GM18505 (cell line): ENCODE measurements at regions not wholly inside any gene's neighbourhood (a gene's known extent, or its start where the extent isn't known, plus 50 kb on each side); places are given as distances from the start of the nearest gene placed in this dataset.
"Not testable (repeated sequence)": the region's sequence is repeated elsewhere in the genome, so short reads cannot be mapped to it uniquely, and the experiment has no call there.

Source experiments
- ATAC-seq: cut with Tn5 transposase; IDR thresholded peaks from one replicate; pipeline ENCODE4 v1.9.1; 2021; ENCODE audit not compliant: unreplicated experiment
- POLR2A ChIP-seq: IDR thresholded peaks from 4 replicates; pipeline ENCODE4 v1.6.1; 2011; ENCODE audit warnings: borderline replicate concordance; ENCODE audit not compliant: insufficient read depth, insufficient read length; ENCODE audit errors: extremely low read depth

DNA sequence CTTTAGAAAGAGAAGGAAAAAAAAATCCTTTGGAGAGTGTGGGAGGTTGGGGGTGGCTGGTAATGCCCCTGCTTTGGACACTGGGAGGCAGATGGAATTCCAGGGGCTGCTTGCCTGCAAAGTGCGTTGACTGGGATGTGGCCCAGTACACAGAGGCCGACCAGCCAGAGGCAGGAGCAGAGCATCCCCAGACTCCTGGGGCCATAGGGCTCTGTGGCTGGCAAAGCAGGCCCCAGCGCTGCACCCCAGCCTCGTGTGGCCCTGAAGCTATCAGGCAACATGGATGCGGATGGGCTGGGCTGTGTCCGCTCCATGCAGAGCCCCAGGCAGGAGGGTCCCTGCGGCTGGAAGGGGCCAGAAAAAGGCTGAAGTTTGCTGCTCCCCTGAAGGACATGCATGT lies 361.6 kb upstream of the FZD8 start:
- no peak for TF ChIP-seq POLR2A
- ATAC-seq, result no peak

DNA sequence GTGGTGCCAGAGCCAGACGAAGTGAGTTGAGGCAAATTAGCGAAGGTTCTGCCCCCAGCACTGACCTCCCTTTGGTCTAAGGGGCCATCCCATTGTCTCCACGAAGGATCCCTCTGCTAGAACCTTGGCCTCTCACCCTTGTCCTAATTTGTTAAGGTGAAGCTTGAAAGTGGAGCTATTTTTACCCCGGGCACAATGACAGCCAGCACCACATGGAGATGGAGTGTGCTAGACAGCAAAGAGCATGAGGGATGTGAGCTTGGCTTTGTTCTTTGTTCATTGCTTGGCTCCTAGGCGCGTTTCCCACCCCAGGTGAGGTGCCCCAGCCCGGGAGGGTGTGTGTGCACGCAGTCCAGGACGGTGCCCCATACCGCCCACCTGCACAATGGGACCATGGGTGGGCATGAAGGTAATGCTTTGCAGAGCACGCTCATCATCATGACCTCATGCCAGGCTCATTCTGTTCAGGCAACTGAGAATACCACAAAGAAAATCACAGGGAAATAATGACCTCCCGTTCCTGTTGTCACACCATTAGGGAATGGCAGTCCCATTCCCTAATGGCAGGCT lies 361.0 kb upstream of the FZD8 start:
- no peak for ATAC-seq

DNA sequence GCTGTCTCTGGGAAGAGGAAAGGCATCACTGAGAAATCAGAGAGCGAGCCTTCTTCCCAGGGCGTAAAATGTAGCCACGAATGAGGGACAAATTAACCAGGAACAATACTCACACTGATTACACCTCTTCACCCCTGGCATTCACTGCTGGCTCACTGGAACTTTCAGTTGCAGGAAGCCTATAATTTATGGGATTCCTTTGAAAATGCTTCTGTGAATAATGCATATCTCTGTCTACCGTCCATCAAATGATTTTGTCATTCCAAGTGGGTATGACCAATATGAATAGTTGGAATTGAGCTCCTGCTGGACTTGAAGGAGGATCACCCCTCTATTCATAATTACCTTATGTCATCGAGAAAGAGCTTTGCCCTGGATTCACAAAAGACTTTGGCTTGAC lies 360.3 kb upstream of the FZD8 start:
- ATAC-seq, result no peak
- no peak for TF ChIP-seq POLR2A

More for the DNA sequence above, 361.0 kb upstream of the FZD8 start:
- no peak for TF ChIP-seq POLR2A

DNA sequence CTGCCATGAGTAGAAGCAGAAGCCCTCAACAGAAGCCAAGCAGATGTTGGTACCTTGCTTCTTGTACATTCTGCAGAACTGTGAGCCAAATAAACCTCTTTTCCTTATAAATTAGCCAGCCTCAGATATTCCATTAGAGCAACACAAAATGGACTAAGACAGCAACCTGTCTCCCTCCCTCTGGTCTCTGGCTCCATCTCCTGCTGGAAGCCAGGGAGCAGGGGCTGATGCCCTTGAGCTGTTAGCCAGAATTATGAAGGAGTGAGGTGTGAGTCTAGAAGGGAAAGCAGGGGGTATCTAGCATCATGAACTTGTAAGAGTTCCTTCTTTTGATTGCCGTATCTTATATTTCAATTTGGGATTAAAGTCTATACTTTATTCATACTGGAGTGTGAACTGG lies 358.7 kb upstream of the FZD8 start:
- not testable (repeated sequence) for ATAC-seq

DNA sequence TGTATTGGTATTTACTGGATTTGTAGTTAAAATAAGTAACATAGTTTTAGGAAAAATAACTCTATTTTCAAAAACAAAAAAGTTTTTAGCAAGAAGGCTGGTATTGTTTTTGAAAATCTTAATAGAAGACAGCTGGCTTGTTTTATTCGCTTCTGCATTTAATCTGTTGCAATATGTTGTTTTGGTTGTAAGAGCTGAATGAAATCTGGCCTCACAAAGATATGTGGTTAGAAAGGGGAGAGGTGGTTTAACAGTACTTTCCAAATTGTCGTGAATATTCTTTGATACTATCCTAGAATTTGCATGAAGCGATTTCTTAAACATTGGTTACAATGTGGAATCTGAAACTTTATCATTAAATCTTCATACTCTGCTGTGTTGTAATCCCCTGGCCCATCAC lies 355.9 kb upstream of the FZD8 start:
- no peak for ATAC-seq
- TF ChIP-seq POLR2A, result no peak

DNA sequence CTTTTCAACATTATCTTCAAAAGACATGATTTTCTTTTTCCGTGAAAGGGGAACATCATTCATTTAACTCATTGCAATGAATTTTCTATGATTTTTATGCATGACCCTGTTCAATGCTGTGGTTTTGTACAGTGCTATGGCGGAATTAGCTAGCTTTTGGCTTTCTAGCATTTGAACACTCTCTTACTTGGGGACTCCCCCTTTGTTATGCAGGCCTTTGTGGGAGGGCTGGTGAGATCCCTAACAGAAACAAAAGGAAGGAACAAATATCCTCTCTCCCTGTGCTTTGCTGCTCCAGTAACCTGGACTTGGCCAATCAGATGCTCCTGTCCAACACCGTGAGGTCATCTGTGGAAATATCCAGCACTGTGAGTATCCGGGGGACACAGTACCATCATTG lies 353.4 kb upstream of the FZD8 start:
- no peak for ATAC-seq

DNA sequence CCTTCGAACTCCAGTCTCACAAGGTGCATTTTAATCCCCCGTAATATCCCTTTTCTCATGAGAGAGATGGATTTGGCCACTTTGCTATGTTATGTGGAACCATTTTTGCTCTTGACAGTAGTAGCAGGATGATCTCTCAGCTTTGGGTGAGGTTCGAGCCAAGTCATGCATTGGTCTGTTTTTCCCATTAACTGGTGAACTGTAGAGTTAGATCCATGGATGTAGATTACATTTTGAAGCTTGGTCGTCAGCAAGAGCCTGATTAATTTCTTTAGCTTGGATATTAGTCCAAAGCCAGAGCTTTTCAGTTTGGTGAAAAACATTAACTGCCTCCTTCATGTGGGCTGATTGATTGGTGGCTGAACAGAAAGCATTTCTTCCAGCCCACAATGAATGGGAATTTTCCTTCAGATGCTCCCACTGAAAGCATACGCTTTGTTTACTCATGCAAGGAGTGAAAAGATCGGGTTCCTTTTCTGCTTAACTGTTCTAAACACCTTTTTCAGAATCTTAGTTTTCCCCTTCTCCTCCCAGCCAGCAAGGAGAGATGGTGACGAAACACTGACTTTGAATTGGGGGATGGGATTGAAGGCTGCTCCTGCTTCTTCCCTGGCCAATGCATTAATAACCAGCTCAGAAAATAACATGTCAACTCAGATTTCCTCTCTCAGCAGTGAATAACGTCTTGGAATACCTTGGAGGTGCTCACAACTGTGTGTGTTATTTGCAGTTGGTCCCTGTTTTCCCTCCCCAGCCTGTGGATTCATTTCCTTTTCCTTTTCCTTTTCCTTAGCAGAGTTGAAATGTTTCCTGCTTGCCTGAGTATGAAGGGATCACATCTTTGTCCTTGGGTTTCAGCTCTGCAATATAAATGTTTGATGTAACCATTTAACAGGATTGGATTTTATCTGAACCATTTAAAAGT lies 351.8 kb upstream of the FZD8 start:
- ATAC-seq, result no peak
- no peak for TF ChIP-seq POLR2A

More for the DNA sequence above, 353.4 kb upstream of the FZD8 start:
- TF ChIP-seq POLR2A, result no peak

DNA sequence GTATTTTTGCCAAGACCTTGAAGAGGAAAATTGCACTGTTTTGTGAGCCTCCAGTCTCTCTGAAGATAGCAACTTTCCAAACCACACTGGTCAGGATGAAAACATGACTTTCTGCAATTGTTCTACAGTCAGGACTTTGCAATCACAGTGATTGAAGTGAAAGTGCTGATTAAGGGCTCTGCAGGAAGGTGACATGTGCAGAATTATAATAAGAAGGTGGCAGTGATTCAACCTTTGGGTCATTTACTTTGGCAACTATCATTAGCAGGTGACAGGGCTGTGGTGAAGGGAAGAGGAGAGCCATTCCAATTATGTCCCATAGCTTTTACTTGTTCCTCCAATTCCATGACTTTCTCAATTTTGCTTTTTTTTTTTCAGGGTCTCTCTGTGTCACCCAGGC lies 350.0 kb upstream of the FZD8 start:
- no peak for TF ChIP-seq POLR2A
- no peak for ATAC-seq

DNA sequence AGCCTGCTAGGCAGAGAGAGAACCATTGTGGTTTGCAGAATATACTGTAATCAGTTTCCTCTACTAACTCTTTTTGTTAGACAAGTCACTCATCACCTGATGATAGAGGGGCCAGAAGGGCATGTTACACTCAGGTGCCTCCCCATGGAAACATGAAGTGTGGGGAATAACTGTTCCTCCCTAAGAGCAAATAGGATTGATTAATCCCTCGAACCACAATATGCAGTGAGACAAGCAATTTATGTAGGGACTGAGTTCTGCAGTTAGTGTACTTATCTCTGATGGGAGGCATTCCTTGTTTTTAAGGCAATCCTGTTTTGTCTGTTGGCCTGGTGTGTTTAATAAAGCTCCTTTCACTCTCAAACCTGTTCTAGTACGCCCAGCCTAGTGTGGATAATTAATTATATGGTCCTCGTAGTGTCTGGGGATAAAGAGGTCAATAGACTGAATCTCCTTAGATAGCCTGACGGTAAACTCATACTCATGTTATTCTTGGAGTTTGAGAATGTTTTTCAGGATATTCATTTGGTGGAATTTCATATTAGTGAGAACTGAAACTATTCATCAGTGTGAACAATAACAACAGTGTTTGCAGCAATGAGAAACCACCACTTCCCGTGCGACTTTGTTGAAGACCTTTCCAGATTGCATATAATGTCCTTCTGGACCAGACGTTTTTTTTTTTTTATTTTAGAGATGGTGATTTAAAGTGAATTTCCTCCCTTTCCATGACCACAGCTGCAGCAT lies 344.8 kb upstream of the FZD8 start:
- no peak for TF ChIP-seq POLR2A
- no peak for ATAC-seq

DNA sequence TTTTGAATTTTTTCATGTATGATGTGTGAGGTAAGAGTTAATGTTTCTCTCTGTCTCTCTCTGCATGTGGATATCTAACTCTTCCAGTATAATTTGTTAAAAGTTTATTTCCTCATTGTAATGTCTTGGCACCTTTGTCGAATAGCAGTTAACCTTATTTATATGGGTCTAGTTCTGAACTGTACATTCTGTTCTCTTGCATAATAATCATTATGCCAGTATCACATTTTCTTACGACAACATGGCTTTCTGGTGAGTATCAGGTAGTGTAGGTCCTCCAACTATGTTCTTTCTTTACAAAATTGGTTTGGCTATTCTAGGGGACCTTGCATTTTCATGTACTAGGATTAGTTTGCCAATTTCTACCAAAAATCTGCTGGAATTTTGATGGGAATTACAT lies 337.0 kb upstream of the FZD8 start:
- TF ChIP-seq POLR2A, result no peak
- ATAC-seq, result no peak

DNA sequence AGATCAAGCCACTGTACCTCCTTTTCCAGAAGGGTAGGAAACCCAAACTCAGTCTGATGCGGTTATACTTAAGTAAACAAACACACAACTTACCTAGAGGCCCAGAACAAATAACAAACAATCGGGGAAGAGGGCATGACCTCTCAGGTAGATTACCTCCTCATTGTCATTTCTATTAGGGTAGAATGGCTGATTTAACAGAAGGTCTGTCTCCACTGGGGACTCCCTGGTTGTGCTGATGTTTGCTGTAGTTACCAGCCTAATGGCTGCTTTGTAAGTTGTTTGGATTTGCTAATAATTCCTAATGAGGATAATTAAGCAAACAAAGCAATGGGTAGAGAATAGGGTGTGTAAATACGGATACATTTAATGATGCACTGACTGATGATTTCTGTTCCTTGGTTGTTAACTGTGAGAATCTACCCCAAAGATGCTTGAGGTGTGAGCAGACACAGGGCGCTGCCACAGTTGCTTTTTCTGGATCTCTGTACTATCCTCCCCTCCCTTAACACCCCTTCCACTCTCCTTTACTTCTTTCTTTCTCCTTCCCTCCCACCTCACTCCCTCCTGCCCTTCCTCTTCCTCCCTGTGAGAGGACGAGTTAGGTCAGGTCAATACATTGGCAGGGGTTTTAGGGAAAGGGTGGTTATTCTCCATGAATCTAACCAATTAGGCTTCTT lies 332.0 kb upstream of the FZD8 start:
- ATAC-seq, result not testable (repeated sequence)

DNA sequence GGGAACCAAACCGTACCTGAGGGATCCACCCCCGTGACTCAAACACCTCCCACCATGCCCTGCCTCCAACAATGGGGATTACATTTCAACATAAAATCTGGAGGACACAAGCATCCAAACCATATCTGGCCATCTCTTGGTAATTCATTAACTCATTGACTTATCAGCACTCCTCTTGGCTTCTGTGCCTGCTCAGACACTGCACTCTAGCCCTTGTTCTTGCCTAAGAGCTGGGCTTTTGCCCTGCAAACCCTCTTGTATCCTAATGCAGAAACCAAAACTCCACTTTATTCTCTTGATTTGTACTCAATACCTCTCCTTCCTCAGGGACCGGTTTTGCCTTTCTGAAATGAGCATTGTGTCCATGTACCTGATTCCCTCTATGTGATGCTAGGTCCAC lies 330.2 kb upstream of the FZD8 start:
- TF ChIP-seq POLR2A, result no peak
- no peak for ATAC-seq

DNA sequence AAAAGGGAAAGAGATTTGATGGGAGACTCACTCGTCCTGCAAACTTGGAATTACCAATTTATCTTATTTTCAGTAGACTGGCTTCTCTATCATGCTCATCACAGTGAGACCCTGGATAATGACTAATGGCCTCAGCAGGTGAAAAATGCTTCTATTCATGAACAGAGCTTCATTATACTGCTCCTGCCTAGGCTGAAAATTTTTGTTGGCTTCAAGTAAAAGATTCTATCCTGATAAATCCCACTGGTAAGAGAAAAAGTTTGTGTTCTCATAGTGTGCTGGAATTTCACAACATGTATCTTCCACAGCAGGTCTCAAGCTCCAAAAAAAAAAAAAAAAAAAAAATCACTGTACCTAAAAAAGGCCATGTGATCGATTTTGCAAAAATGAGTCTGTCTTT lies 329.3 kb upstream of the FZD8 start:
- no peak for TF ChIP-seq POLR2A
- no peak for ATAC-seq
